D341Med (cell line): ENCODE measurements at regions not wholly inside any gene's neighbourhood (a gene's known extent, or its start where the extent isn't known, plus 50 kb on each side); places are given as distances from the start of the nearest gene placed in this dataset.
"Not testable (repeated sequence)": the region's sequence is repeated elsewhere in the genome, so short reads cannot be mapped to it uniquely, and the experiment has no call there.

Source experiments
- DNase-seq: peaks from one replicate; pipeline ENCODE4 v3.0.0; 2012; ENCODE audit warnings: low spot score

GRCh38 chr12:28693565-28694219 is 455.4 kb upstream of the FAR2 start:
- DNase-seq = no peak

GRCh38 chr12:28698553-28698952 is 450.5 kb upstream of the FAR2 start:
- DNase-seq = no peak

- no peak for DNase-seq
Observed at GRCh38 chr12:28699029-28699428, 450.0 kb upstream of the FAR2 start.

DNA sequence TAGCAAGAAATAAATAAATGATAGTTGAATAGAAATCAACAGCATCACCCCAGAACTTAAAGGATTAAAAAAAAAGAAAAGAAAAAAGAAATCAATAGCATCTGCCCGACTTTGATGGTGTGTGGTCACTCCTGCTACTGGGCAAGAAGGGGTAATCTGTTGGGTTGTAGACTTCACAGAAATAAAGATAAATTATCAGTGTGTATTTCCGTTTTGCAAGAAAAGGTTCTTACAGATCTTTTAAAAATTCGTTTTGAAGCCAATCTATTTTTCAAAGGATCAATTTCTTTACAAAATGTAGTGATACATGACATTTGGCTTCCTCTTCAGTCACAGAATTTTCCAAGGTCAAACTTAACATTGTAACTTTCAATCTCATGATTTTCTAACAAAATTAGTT is 448.9 kb upstream of the FAR2 start:
- no peak for DNase-seq

DNA sequence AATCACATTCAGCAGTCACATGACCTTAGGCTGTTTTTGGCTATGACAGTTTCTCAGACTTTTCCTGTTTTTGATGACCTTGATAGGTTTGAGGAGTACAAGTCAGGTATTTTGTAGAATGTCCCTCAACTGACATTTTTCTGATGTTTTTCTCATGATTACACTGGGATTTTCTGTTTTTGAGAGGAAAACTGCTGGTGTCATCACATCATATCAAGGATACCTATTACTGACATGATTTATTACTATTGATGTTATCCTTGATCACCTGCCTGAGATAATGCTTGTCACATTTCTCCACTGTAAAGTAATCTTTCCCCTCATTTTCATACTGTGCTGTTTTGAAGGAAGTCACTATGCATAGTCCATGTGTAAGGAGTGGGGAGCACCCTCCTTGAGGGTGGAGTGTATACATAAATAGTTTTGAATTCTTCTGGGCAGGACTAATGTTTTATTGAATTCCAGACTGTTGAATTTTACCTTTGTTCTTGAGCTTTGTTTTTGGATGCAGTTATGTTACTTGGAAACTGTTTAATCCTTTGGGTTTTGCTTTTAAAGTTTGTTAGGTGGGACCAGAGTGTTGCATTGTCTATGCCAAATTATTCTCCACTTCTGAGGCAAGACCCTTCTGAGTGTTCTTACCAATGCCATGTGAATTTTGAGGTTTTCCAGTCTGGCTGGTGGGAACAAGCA is 444.5 kb upstream of the FAR2 start:
- no peak for DNase-seq

DNA sequence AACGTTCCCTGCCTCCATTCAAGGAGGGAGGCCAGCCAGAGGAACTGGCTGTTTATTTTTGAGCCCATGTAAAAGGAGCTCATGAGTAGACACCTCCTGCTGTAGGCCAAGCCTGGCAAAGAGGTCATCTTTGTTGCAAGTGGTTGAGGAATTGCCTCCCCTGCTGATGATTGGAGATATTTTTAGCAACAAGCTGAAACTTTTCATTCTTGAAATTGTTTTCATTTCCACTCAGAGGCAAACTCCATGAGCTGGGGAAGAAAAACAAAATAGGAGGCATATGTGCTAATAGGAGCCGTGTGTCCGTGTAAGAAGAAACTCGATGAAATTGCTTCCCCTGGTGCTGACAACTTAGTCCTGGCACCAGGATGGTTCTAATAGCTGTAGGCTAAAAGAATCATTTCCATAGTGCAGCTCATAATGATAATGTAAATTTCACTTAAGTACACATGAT is 440.1 kb upstream of the FAR2 start:
- DNase-seq = no peak

GRCh38 chr12:28709986-28710685 is 438.9 kb upstream of the FAR2 start:
- DNase-seq = no peak

GRCh38 chr12:28710882-28711281 is 438.2 kb upstream of the FAR2 start:
- no peak for DNase-seq

DNA sequence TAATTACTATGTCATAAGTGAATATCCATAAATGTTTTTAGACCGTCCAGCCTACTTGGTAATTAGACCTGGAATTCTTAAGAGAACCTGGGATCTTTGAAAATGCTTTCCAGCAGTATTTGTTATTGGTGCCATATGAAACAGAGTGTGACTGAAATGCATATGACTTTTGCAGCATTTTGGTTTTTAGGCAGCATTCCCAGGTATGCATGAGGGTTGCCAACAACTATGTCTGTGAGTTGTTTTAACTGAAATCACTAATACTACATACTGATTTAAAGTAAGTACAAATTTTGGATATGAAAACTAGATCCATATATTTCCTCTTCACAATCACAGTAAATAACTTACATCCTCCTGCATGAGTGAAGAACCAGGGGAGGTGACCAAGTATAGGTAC is 437.7 kb upstream of the FAR2 start:
- DNase-seq = no peak

DNA sequence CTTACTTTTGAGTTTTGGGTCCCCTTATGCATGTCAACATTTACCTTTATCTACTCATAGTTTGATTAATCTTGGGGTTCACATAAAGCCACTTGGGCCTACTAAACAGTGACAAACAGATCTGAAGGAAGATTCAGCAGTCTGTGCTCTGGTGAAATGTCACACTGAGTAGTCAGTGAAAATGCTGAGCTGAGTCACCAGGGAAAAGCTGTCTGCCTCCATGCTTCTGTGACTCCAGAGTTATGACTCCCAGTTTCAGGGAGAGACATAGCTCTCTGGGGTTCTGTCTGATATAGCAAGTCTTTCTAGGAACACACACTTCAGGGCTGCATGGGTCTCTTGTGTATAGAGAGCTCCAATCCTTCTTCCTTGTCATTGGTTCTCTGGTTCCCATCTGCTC is 406.3 kb upstream of the FAR2 start:
- no peak for DNase-seq

DNA sequence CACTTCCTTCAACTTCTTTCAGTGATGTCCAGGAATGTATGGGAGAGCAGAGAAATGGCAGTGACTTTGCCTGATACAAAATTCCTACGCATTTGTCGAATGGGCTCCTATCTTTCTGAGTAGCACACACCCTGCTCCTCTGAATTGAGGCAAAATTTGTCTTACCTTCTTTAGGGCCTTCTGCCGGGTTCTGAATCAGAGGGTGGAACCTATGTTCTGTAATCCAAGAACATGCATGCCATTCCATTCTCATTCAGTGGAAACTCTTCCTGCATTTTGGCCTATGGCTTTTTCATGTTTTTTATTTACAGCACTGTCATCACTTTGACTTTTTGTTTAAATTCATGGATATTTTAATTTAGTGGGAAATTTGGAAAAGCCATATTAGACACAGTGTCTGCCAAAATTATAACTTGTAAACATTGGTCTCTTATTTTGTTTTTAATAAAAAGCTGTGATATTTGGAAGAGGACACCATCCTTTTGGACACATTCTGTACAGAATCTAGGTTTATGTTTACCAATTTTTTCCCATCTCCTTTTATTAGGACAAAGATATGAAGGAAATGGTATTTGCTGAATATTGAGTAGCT is 402.2 kb upstream of the FAR2 start:
- no peak for DNase-seq

DNA sequence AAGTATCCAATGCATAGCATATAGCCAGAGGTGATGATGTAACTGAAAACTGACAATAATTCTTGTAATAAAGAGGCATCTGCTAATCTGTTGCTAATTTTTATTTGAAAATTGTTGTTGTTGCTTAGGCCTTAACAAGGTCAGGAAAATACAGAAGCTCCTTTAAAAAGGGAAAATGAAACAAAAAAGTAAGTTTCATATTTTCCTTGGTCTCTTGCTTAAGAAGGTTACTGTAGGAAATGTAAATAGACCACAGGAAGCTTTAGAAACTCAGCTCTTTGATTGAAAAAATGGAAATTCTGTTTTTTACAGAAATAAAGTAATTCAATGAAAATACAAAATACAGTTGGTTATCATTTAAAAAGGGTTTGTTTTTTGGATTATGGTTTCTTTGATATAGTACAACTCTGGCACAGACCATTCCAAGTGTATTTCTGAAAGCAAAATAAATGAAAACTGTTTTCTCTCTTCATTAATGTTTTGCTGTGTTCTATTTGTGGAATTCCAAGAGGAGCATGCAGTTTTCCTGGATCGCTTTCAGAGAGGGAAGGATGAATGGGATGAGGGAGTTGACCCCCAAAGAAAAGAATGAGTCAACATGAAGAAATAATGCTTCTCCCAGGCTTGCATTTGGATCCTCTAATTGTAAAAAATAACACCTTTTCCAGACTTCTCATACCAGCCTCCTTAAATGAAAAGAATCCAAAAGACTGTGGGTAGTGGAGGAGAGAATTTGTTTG is 398.0 kb upstream of the FAR2 start:
- no peak for DNase-seq

GRCh38 chr12:28755027-28755426 is 394.1 kb upstream of the FAR2 start:
- no peak for DNase-seq

GRCh38 chr12:28759333-28759732 is 389.7 kb upstream of the FAR2 start:
- no peak for DNase-seq

GRCh38 chr12:28760040-28760903 is 388.8 kb upstream of the FAR2 start:
- DNase-seq = not testable (repeated sequence)

- not testable (repeated sequence) for DNase-seq
Observed at GRCh38 chr12:28761897-28762296, 387.2 kb upstream of the FAR2 start.

DNA sequence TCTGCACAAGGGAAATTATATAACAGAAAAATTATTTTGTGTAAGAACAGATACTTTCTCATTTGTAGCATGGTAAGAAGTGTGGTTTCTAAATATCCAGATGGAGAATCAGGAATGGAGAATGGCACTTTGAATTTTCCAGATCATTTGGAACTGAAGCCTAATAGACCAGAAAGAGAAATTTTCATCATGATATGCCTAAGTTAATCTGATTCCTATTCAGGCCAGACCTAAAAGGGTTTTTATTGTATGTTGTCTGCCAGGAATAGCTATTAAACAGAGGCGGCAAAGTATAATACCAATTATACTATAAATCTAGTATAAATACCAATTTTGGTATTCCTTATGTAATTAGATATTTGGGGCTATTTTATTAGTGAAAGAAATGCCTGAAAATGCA is 382.7 kb upstream of the FAR2 start:
- DNase-seq = no peak

DNA sequence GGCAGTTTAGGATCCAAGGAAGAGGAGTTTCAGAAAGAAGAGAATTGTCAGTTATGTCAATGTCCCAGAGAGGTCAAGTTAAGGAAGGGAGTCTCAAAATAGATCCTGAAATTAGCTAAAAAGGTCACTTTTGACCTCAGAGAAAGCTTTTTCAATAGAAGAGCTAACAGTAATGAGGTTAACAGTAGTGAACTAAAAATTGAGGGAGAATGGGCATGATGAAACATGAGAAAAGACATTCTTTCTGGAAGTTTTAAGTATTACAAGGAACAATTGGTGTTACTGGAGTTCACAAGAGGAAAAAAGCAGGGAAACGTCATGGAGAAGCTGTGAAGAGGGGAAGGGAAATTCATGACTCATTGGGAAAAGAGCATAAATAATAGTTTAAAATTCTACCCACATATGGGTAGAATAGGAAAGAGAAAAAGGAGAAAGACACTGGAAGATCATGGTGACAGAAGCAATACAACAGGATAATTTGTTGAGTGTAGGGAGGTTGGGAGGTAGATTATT is 381.2 kb upstream of the FAR2 start:
- no peak for DNase-seq

DNA sequence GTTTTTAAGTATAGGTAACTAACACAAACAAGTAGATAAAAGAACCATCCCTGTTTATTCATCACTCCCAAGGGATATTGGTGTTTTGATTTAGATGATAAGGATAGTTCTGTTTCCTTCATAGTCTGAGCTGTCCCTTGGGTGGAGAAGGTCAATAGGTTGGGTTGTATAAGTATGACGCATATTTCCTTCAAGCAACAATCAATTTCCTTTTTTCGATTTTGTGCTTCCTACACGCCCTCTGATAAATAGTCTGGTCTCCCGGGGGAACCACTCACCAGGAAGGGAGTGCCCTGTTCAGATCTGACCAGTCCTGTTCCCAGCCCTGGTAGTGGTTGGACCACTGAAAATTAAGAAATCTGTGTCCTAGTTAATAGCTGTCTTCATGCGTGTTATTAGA is 378.8 kb upstream of the FAR2 start:
- DNase-seq = no peak

GRCh38 chr12:28771968-28772367 is 377.1 kb upstream of the FAR2 start:
- DNase-seq = no peak

- no peak for DNase-seq
Observed at GRCh38 chr12:28775556-28775955, 373.5 kb upstream of the FAR2 start.
